ENCODE measurements at regions not wholly inside any gene's neighbourhood (a gene's known extent, or its start where the extent isn't known, plus 50 kb on each side); places are given as distances from the start of the nearest gene placed in this dataset.

DNA sequence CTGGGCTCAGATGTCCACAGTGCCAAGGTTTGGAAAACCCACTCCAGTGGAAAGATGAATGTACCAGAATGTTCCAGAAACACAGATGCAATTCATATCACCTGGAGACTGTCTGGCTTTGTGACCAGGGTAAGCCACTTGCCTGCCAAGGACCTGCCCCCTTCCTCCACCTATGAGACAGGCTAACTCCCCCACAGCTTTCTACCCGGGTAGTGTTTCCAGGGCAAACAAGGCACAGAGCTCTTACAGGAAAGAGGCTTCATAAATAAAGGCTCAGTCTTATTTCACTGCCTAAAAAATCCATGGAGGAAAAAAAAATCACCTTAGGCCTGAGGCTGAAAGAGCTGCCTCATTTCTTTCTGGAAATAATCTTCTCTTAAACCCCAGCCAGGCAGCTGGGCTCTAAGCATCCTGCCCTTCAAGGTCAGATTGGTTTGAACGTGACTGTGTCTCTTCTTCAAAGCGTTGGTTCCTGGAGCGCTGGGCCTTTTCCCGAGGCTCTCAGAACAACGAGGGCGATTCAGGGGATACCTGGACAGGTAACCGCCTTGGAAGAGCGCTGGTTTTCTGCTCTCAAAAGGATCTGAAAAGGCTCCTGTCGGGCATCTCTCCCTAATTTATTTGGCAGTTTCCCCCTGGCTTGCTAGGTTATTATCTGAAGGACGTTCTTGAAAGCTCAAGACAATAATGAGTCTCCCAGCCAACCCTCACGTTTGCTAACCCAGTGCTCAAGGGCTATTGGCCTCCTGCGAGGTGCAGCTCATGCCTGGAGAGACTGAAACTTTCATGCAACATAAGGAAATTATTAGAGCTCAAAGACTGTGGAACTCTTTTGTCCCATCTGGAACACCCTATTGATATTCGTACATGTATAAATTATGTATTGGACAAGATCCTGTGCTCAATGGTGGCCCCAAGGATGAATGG lies 199.2 kb upstream of the PMEPA1 start:
- DNase-seq = no peak

DNA sequence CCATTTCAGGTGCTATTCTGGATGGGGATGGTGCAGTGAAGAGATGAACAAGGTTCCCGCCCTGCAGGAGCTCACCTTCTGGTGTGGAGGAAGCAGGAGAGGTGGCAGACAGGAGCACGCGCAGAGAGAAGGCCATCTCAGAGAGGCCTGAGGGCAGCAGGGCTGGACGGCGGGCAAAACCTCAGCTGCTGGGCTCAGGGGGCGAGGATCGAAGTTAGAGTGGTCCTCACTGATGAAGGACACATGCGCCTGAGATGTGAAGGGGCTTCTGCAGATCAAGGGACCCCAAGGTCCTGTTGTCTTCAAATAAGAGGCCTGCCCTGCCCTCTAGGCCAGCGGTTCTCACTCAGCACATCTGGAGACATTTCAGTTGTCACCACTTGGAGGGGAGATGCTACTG lies 198.4 kb upstream of the PMEPA1 start:
- DNase-seq = no peak

DNA sequence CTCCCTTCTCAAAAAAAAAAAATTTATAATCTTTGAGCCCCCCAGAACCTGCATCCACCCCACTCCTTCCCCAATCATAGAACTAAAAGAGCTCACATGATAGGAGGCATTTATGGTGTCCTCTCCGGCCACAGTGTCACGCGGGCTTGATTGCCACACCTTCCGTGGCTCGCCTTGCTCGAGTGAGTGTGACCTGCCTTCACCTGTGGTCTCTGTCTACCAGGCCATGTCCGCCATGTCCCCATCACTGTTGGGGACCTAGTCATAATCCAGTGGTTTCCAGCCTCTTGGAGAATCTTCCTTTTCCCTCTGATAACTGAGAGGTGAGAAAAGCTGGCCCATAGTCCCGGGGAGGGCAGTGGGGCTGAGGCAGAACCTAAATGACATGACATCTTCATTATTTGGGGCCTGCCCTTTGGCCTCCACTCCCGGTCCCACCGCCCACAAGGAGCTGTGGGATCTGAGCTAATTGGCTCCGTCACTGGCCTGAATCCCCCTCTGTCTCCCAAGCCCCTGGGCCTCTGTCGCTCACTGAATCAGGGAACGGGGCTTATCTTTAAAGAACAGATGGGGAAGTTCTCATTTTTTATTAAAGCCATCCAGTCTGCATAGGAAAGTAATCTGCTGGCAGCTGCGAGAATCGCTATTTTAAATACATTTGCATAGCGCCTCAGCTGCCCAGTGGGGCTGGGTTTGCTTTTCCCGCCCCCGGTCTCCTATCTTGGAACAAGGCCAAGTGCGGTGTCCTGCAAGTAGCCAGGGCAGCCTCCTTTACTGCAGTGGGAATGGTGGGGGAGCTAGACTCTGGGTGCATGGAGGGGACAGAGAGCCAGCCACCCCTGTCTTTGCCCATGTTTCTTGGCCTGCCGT lies 197.6 kb upstream of the PMEPA1 start:
- no peak for DNase-seq

DNA sequence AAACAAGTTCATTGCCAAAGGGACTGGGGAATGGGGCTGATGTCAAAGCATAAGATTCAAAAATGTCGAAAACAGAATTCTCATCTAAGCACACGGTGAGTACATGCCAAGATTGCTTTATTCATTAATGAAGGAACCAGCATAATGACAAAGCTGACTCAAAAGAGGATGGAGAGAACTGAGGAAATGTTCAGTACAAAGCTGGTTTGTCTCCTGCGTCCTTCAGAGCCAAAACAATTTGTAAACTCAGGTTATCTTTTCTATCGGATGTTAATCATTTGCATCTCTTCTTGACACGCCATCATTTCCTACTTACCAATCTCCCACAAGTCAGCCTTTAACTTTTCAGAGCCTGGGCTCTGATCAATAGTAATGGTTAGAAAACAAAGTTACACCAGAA lies 195.6 kb upstream of the PMEPA1 start:
- no peak for DNase-seq

DNA sequence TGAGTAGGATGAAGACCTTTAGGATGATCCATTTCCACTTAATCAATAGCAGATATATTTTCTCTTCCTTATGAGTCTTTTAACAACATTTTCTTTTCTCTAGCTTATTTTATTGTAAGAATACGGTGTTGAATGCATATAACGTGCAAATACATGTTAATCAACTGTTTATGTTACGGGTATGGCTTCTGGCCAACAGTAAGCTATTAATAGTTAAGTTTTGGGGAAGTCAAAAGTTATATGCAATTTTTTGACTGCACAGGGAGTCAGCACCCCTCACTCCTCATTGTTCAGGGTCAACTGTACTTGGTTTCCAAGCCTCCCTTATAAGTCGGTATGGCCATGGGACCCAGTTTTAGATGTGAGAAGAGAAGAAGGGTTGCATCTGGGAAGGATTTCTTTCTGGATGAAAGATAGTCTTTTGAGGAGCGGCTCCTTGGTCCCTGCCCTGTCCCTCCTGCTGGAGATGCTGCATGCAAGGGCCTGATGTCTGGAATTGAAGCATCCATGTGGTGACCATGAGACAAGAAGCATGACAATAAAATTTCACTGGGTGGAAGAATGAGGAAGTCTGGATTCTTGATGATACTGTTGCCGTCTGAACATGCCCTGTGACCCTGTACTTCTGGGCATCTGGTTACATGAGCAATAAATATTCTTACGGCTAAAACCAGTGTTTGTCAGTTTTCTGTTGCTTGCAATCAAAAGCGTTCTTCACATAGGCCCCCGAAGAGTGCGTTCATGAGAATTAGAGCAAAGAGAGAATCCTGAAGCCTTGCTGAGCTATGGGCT lies 194.7 kb upstream of the PMEPA1 start:
- DNase-seq = no peak

DNA sequence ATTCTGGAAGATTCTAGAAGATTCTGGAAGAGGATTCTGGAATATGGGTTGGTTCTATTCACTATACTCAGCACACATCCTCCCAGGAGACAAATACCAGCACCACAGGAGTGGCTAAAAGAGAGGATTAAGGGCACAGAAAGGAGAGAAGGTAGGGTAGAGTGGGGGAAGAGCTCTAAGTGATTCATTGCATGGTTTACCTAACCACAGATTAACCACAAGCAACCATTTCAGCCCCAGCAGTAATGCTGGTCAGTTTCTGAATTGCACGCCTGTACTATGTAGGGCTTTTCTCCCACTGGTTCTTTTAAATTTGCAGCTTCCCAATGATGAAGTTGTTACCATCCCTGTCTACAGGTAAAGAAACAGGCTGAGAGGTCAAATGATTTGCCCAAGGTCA lies 192.7 kb upstream of the PMEPA1 start:
- DNase-seq = no peak

DNA sequence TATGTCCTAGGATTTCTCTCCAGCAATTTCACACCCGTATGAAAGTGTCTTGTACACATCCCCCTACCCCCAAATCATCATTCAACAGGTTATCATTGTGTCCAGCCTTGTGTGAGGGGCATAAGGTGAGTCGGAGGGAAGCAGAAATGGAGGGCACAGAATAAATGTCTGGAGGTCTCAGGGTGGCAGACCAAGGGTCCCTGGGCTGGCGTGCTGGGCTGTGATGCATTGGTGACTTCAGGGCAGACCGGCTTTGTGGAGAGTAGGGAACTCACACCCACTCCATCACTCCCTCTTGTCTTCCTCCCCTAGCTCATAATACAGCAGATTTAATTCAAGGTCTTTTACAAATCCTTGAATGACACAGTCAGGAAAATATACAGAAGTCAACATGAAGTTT lies 191.7 kb upstream of the PMEPA1 start:
- no peak for DNase-seq

DNA sequence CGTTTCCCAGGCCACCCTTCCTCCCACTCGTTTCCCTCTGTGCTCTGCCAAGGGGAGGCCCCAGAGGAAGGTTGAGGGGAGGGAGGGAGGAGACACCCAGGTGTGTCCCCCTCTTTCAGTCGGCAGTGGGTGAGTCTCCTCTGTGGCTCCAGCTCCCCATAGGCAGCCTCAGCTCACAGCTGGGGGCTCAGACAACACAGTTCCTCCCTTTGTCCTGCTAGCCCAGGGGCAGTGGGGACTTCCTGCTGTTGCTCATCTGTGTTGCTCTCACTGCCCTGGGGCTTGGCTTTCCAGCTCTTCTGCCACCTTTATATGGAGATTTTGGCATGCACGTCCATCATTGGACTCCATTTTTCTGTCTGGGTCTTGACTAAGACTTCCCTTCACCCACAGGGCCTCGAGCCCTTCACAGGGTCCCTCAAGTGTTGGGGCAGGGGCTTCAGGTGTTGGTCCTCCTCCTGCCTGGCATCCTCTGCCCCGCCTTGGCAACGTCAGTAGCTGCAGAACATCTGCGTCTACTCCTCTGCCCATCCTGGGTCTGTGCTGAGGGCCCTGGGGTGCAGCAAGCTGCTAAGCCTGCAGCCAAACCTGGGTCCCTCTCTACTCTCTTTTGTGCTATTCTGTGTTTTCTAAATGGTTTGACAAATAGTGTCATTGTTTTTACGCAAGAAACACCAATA lies 190.6 kb upstream of the PMEPA1 start:
- DNase-seq = no peak

DNA sequence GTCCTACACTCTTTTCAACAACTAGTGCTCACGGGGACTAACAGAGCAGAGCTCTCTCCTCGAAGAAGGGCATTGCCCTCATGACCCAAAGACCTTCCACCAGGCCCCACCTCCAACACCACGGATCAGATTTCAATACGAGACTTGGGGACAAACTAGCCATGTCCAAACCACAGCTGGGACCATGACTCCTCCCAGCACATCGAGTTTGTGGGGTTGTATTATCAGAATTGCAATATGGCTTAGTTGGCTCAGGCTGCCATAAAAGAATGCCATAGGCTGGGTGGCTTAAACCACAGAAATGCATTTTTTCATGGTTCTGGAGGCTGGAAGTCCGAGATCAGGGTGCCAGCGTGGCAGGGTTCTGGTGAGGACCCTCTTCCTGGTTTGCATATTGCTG lies 189.7 kb upstream of the PMEPA1 start:
- DNase-seq = no peak

DNA sequence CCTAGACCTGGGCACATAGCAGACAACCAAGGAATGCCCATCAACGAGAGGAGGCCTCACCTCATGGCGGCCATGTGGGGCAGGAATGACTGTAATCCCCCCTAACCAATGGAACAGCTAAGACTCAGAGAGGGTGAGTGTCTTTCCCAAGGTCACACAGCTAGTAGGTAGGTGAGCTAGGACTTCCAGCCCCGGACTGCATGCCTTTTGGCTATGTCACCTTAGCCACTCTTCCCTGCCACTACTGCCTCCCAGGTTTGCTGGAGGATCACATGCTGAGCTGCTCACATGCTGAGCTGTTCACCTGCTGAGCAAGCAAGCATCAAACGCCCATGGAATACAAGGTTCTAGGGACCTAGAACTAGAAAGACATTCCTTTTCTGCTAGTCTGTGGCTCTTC lies 188.5 kb upstream of the PMEPA1 start:
- DNase-seq = no peak

DNA sequence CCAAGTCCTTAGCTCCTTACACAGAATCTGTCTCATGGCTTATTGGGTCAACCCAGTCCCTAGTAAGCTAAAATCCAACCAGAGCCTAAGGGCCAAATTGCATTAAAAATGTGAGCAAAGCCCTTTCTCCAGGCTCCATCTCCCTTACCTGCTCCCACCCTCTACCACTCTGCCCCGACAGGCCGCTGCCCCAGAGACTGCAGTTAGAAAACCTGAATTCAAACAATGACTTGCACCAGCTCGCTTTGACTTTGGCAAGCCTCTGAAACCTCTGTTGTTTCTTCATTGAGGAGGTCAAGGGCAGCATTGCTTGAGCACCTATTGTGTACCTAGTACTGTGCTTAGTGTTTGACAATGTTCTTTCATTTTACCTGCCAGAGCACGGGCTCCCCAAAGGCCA lies 188.1 kb upstream of the PMEPA1 start:
- DNase-seq = no peak

DNA sequence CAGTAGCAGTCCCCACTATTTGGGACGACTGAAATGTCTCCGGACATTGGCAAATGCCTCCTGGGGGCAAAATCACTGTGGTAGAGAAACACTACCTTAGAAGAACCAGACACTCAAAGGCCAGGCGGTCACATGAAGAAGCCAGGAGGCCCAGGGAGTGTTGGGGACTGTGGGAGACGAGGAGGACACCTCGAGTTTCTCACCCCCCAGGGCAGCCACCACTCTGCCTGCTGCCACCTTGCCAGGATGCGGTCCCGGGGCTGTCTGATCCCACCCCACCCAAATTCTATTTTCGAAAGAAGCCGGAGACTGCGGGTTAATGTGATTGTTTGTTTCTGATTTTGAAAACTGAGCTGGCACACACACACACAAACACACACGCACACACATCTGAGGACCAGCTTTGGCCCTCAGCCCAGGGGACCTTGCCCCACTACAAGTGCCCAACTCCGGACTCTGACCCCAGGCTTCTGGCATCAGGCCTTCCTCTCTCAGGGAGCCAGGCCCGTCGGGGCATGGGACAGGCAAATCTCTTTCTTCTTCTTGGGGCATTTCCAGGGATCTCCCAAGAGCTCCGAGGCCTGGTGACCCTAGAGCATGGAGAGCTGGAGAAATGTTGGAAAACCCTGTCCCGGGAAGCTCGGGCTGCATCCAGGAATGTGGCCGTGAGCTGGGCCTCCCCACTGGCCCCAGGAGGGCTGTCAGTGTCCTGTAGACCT lies 187.5 kb upstream of the PMEPA1 start:
- DNase-seq = no peak

DNA sequence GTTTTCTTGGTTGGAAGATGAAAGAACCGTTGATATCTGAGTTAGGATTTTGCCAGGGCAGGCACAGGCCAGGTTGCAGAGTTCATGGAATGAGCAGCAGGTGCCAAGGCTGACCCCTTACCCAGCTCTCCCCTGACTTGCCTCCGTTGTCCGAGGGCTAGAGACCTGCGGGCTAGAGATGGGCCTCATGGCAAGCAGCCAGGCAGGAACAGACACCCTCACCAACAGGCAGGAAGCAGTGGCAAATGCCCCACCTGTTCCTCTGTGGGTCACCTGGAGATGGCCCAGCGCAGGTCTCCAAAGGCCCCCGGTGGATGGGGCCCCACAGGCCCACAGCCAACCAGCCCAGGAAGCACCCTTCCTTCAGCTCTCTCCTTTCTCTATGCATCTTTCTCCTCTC lies 186.7 kb upstream of the PMEPA1 start:
- DNase-seq = no peak

DNA sequence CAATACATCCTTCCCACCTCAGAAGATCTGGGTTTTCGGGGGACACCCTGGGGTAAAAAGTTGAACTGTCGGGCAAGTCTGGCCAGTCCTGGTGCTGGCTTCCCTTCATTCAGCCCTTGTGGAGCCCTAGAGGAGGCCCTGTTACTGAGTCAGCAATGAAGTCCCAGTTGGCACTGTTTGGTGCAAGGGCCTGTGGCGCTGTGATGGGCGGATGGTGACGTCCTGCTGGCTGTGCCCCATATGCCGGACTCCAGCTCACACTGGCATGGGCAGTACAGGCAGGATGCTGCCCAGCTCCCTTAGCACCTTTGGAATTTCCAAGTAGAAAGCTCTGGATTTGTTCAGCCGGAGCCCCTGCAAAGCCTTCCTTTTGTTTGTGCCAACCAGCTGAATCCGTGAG lies 186.2 kb upstream of the PMEPA1 start:
- DNase-seq = no peak

DNA sequence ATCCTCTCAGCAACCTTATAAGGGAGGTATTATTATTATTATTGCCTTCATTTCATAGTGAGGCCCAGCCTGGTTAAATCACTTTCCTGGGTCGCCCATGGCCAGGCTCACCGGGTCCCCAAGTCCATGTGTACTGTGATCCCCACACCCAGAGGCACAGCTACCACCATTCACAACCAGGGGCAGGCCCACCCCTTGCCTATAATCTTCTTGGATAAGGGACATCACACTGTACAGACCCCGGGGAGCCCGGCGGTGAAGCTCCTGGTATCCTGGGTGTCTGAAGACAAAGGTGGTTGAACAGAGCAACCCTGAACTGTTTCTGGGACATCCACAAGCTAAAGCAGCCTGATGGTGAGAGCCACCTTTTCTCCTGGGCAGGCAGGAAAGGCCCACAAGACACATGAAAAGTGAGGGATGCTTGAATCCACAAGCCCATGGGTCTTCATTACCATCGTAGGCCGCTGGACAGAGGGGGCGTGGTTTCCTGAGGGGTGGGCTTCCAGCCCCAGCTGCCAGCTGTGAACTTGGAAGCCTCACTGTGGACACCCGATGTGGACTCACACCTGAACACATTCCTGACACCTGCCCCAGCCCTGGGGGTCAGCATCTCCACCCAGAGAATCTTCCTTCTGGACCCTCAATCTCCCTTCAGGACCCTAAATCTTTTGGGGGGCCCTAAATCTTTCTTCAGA lies 185.5 kb upstream of the PMEPA1 start:
- no peak for DNase-seq

DNA sequence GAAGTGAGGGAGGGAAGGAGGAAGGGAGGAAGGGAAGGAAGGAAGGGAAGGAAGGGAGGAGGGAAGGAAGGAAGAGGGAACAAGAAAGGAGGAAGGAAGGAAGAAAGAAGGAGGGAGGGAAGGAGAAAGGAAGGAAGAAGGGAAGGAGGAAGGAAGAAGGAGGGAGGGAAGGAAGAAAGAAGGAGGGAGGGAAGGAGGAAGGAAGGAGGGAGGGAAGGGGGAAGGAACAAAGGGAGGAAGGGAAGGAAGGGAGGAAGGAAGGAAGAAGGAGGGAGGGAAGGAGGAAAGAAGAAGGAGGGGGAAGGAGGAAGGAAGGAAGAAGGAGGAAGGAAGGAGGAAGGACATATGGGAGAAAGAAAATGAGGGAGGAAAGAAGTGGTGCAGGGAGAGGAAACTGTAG lies 184.7 kb upstream of the PMEPA1 start:
- no peak for DNase-seq

DNA sequence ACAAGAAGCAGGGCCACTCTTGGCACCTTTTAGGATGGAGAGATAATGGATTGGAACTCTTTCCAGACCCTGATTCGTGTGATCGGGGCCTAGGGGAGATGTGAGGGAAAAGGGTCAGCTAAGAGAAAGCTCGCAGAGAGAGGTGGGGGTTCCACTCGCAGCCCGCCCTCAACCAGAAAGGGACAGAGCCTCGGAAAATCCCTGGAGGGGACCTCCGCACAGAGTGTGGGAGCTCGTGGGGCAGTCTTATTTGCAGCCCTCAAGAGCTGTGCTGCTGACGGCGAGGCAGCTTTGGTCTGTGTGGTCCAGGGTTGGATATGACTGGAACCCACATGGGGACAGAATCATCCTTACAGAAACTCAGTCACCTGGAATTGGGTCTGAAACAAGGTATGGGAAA lies 184.3 kb upstream of the PMEPA1 start:
- no peak for DNase-seq

DNA sequence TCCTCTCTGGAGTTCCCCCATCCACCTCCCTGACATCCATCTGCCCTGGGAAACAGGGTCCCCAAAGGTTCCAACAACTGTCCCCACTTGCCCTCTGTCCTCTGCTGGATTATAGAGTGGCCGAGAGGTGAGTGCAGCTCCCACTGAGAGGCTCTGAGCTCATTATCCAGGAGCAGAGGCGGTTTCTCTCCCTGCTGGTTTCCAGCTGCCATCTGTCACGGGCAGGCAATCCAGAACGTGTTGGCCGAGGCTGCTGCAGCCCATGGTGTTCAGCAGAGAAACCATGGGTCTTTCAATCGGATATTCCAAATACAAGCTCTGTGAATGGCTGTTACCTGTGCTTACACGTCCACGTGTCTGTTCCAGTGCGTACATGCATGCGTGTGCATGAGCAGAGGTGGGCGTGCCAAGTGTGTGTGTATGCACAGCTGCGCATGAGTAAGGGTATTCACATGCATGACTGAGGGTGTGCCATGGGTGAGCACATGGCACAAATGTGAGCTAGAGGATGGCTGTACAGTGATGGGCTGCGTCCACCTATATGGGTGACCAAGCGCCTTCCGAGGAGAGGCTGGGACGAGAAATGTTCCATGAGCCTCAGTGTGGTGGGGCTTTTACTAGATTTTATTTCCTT lies 183.7 kb upstream of the PMEPA1 start:
- no peak for DNase-seq

DNA sequence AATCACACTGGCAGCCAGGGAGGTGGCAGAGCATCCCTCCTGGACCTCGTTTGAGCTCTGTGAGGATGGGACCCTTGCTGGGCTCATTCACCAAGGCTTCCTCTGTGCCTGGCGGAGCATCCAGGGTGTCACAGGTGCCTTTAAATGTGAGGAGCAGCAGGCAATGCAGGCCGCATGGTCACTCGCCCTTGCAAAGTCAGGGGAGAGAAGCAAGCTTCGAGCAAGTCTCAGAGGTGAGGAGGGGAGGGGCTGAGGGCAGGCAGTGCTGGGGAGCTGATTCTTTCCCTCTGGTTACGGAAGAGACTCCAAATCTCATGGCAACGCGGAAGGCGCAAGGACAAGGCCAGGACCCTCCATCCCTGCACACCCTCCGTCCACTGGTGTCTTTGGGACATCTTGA lies 182.7 kb upstream of the PMEPA1 start:
- no peak for DNase-seq

DNA sequence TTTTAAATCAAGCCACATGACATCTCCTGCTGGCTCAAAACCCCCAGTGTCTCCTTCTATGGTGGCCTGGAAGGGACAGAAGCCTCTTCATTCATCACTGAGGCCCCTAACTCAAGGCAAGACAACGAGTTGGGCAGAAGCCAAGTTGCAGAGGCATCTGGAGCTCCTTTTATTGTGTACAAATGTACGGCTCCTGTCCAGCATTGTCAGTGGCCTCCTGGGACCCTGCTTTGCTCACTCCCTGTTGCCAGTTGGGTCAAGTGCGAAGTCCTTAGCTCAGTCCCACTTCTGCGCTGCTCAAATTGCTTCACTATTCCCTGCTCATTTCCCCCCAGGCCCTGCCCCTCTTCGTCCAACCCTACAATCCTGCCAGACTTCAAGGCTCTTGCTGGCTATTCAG lies 181.2 kb upstream of the PMEPA1 start:
- no peak for DNase-seq
